Mammary epithelial cell (primary cell): ENCODE measurements at regions not wholly inside any gene's neighbourhood (a gene's known extent, or its start where the extent isn't known, plus 50 kb on each side); places are given as distances from the start of the nearest gene placed in this dataset.

Experiments
- EZH2 ChIP-seq: IDR thresholded peaks from 2 replicates; pipeline ENCODE4 v1.6.1; 2012; ENCODE audit warnings: low read length, inconsistent platforms, borderline replicate concordance
- TF ChIP-seq, protein P1 (sequence below), 2 donors: IDR thresholded peaks in 1 of 2; conservative IDR thresholded peaks in 1 of 2; 2 replicates each; pipeline ENCODE4 v1.5.1; 2011 to 2012; ENCODE audit warnings: inconsistent platforms in 2 of 2, low read length in 2 of 2, mild to moderate bottlenecking in 2 of 2, control low read depth in 1 of 2, low read depth in 1 of 2; ENCODE audit not compliant: insufficient read depth in 1 of 2; ENCODE audit errors: extremely low read depth in 1 of 2

DNA sequence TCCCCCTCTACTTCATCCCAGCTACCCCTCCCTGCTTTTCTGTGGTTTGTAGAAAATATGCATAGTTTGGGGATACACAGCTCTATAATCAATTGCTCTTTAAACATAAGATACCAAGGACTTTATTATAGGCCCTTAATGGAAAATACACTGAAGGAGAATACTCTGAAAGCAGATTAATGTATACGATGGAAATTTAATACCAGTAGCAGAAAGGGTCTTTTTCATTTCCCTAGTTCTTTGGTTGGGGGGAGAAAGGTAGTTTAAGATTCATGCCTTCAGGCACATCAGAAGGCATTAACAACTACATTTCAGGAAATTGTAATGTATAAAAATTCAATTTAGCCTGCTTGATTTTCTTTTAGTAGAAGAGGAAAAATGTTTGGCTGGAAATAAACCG, 452.9 kb upstream of the ZNF608 start:
- TF ChIP-seq, protein P1, sequence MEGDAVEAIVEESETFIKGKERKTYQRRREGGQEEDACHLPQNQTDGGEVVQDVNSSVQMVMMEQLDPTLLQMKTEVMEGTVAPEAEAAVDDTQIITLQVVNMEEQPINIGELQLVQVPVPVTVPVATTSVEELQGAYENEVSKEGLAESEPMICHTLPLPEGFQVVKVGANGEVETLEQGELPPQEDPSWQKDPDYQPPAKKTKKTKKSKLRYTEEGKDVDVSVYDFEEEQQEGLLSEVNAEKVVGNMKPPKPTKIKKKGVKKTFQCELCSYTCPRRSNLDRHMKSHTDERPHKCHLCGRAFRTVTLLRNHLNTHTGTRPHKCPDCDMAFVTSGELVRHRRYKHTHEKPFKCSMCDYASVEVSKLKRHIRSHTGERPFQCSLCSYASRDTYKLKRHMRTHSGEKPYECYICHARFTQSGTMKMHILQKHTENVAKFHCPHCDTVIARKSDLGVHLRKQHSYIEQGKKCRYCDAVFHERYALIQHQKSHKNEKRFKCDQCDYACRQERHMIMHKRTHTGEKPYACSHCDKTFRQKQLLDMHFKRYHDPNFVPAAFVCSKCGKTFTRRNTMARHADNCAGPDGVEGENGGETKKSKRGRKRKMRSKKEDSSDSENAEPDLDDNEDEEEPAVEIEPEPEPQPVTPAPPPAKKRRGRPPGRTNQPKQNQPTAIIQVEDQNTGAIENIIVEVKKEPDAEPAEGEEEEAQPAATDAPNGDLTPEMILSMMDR (conservative IDR thresholded peaks at IDR 0.05 in 1 of 2, IDR thresholded peaks at IDR 0.05 in 1 of 2; ENCODE audit: extremely low read depth in 1 of 2, insufficient read depth in 1 of 2, low read depth in 1 of 2, low read length in 2 of 2), result no peak
- no peak for TF ChIP-seq EZH2
